ENCODE measurements at regions not wholly inside any gene's neighbourhood (a gene's known extent, or its start where the extent isn't known, plus 50 kb on each side); places are given as distances from the start of the nearest gene placed in this dataset.

DNA sequence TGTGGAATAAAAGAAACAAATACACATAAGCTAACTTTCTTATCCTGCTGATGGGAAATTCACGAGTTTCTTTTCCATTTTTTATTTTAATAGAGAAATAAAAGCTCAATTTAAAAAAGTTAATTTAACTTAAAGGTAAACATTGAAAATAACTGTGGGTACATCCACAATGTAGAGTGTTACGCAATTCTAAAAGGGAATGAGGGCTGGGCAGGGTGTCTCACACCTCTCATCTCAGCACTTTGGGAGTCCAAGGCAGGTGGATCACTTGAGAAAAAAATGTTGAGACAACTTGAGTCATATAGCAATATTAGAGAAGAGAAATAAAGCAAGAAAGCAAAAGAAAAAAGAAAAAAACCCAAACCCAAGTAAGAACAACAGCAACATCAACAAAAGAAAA is 207.0 kb downstream of the DIPK2A start:
- Histone ChIP-seq H3K9me3 (ENCODE audit: low read length) (no peaks in the 10 kb centered on the region), H3K4me1 (ENCODE audit: insufficient read depth, low read length) (no peaks in the 10 kb centered on the region), H3K27ac (ENCODE audit: low read depth, low read length) (no peak overlapping the region), H3K36me3 (ENCODE audit: insufficient read depth, low read length) (no peaks in the 10 kb centered on the region), H3K27me3 (ENCODE audit: insufficient read depth, low read length, poor library complexity, severe bottlenecking) (no peaks in the 10 kb centered on the region), H3K4me3 (ENCODE audit: low read length) (no peak overlapping the region)
- Mint-ChIP-seq H3K36me3 (no peaks in the 10 kb centered on the region), H3K4me3 (no peak overlapping the region), H3K27ac (no peak overlapping the region), H3K27me3 (peaks cover 0 to 4% of the 10 kb centered on the region in 2 donors), H3K9me3 (peaks cover 0 to 10% (median 0%) of the 10 kb centered on the region in 5 donors), H3K4me1 (no peaks in the 10 kb centered on the region)
- ChIA-PET CTCF (no interaction called here), POLR2A (no interaction called here)
- DNase-seq: no peak

DNA sequence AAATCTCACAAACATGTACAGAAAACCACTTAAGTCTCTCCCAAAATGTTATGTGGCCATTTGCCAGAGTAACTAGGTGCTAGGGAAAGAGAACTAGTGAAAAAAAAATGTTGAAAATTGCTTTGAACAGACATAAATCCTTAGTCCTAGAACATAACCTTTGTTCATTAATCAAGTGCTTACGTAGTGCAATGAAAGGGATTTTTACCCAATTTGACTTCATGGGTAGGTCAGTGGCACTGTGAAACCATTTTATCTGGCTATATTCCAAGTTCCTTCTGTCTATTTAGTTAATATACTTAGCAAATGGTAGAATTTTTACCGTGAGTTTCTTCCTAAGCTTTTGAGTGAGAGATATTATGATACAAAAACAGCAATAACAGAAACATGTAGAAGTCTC is 209.4 kb downstream of the DIPK2A start:
- Histone ChIP-seq H3K27me3 (ENCODE audit: insufficient read depth, low read length, poor library complexity, severe bottlenecking) (no peaks in the 10 kb centered on the region), H3K4me3 (ENCODE audit: low read length) (no peak overlapping the region), H3K36me3 (ENCODE audit: insufficient read depth, low read length) (no peaks in the 10 kb centered on the region), H3K9me3 (ENCODE audit: low read length) (no peaks in the 10 kb centered on the region), H3K27ac (ENCODE audit: low read depth, low read length) (no peak overlapping the region), H3K4me1 (ENCODE audit: insufficient read depth, low read length) (no peaks in the 10 kb centered on the region)
- Mint-ChIP-seq H3K9me3 (peaks cover 3 to 13% (median 7%) of the 10 kb centered on the region in 5 donors), H3K4me3 (no peak overlapping the region), H3K27me3 (peaks cover 0 to 6% of the 10 kb centered on the region in 2 donors), H3K36me3 (no peaks in the 10 kb centered on the region), H3K4me1 (no peaks in the 10 kb centered on the region), H3K27ac (no peak overlapping the region)
- ChIA-PET CTCF (no interaction called here), POLR2A (no interaction called here)
- DNase-seq: no peak

DNA sequence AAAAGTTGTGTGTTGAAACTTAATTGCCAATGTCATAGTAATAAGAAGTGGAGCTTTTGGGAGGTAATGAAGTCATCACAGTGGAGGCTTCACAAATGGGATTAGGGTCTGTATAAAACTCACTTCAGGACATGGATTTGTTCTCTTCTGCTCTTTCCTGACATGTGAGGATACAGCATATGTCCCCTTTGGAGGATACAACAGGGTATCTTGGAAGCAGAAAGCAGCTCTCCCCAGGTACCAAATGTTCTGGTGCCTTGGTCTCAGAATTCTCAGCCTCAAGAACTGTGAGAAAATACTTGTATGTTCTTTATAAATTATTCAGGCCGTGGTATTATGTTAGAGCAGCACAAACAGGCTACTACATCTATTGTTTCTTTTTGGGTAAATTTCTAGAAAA is 210.9 kb downstream of the DIPK2A start:
- Histone ChIP-seq H3K27ac (ENCODE audit: low read depth, low read length) (no peak overlapping the region), H3K36me3 (ENCODE audit: insufficient read depth, low read length) (no peaks in the 10 kb centered on the region), H3K9me3 (ENCODE audit: low read length) (no peaks in the 10 kb centered on the region), H3K27me3 (ENCODE audit: insufficient read depth, low read length, poor library complexity, severe bottlenecking) (no peaks in the 10 kb centered on the region), H3K4me1 (ENCODE audit: insufficient read depth, low read length) (no peaks in the 10 kb centered on the region), H3K4me3 (ENCODE audit: low read length) (no peak overlapping the region)
- Mint-ChIP-seq H3K9me3 (peaks cover 0 to 15% (median 4%) of the 10 kb centered on the region in 5 donors), H3K27ac (no peak overlapping the region), H3K36me3 (no peaks in the 10 kb centered on the region), H3K27me3 (peaks cover 0 to 6% of the 10 kb centered on the region in 2 donors), H3K4me1 (peaks cover 0 to under 1% (median 0%) of the 10 kb centered on the region in 3 donors), H3K4me3 (no peak overlapping the region)
- CTCF ChIA-PET: no interaction called here
- POLR2A ChIA-PET: no interaction called here
- no peak for DNase-seq

DNA sequence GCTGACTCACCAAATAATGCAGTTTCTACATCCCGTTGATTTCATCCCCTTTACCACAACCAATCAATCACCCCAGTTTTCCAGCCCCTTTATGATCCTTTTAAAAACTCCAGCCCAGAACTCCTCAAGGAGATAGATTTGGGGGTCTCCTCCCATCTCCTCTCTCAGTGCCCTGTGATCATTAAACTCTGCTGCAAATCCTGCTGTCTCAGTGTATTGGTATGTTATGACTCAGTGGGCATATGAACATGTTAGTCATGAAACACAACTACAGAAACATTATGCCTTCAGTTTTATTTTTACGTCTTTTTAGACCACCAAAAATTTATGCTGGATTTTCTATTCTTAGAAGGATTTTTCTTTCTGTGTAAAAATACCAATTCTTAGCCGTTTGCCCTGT is 213.7 kb downstream of the DIPK2A start:
- Mint-ChIP-seq H3K27me3 (peaks cover 0 to 2% of the 10 kb centered on the region in 2 donors), H3K27ac (no peak overlapping the region), H3K9me3 (peaks cover 2 to 15% (median 4%) of the 10 kb centered on the region in 5 donors), H3K4me3 (no peak overlapping the region), H3K4me1 (peaks cover 2 to 18% (median 10%) of the 10 kb centered on the region in 3 donors), H3K36me3 (no peaks in the 10 kb centered on the region)
- POLR2A ChIA-PET: no interaction called here
- Histone ChIP-seq H3K9me3 (ENCODE audit: low read length) (no peaks in the 10 kb centered on the region), H3K27me3 (ENCODE audit: insufficient read depth, low read length, poor library complexity, severe bottlenecking) (no peaks in the 10 kb centered on the region), H3K27ac (ENCODE audit: low read depth, low read length) (no peak overlapping the region), H3K36me3 (ENCODE audit: insufficient read depth, low read length) (no peaks in the 10 kb centered on the region), H3K4me3 (ENCODE audit: low read length) (no peak overlapping the region), H3K4me1 (ENCODE audit: insufficient read depth, low read length) (no peaks in the 10 kb centered on the region)
- DNase-seq: no peak
- CTCF ChIA-PET: no interaction called here

DNA sequence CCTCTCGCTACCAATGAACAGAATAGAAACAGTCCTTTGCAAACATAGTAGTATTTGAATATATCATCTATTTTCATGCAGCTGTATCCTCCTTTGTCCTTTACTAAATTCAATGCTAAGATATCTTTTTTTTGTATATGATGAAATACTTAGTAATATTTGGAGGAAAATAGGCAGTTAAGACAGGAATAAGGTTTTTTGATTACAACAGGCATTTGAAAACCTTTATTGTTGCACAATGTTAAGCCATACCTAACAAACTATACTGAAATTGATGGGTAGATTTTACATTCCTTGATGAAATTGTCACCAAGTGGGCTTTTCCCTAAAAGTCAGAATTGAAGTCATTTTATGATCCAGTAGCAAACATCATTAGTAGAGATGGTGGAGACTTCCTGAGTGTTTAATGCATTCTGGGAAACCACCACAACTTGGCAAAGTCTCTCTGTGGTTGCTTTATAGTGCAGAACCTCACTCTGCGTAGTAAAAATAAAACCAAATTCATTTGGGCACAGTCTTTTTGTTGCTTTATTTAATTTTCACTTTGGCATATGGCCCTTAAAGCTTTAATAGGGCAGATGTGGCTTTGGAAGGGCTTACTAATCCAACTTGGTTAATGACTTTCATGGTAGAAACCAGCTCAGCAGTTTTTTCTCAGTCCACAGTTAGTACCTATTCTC is 216.0 kb downstream of the DIPK2A start:
- H3K4me3 ChIP-seq (ENCODE audit: low read length): no peak overlapping the region
- POLR2A ChIA-PET: no interaction called here
- peaks cover 3 to 15% (median 12%) of the 10 kb centered on the region in 5 donors for H3K9me3 Mint-ChIP-seq
- H3K4me3 Mint-ChIP-seq: no peak overlapping the region
- CTCF ChIA-PET: no interaction called here
- no peaks in the 10 kb centered on the region for H3K27me3 ChIP-seq (ENCODE audit: insufficient read depth, low read length, poor library complexity, severe bottlenecking)
- no peaks in the 10 kb centered on the region for H3K9me3 ChIP-seq (ENCODE audit: low read length)
- H3K36me3 Mint-ChIP-seq: no peaks in the 10 kb centered on the region
- no peak for DNase-seq
- H3K4me1 Mint-ChIP-seq: peaks cover 2 to 18% (median 10%) of the 10 kb centered on the region in 3 donors
- no peaks in the 10 kb centered on the region for H3K4me1 ChIP-seq (ENCODE audit: insufficient read depth, low read length)
- no peaks in the 10 kb centered on the region for H3K36me3 ChIP-seq (ENCODE audit: insufficient read depth, low read length)
- peaks cover 0 to 2% of the 10 kb centered on the region in 2 donors for H3K27me3 Mint-ChIP-seq
- no peak overlapping the region for H3K27ac ChIP-seq (ENCODE audit: low read depth, low read length)
- H3K27ac Mint-ChIP-seq: no peak overlapping the region

DNA sequence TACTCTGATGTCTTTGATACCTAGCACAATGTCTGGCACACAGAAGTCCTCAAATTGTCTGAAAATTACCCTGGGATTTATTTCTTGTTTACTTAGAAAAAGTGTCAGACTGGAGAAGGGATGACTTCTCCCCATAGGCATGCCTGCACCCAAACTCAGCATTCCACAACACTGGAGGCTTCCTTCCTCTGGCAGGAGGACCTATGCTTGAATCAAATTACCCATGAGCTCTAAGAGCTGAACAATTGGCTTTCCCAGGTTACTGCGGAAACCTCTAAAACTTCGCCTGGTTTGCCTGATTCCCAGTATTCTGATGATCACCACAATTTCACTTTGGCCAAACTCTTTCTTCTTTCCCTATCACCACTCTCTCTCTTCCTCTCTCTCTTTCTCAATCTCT is 217.4 kb downstream of the DIPK2A start:
- H3K27ac Mint-ChIP-seq: no peak overlapping the region
- no peaks in the 10 kb centered on the region for H3K27me3 ChIP-seq (ENCODE audit: insufficient read depth, low read length, poor library complexity, severe bottlenecking)
- H3K4me3 ChIP-seq (ENCODE audit: low read length): no peak overlapping the region
- H3K4me1 Mint-ChIP-seq: peaks cover 2 to 18% (median 10%) of the 10 kb centered on the region in 3 donors
- no peak for DNase-seq
- no peaks in the 10 kb centered on the region for H3K4me1 ChIP-seq (ENCODE audit: insufficient read depth, low read length)
- peaks cover 0 to 2% of the 10 kb centered on the region in 2 donors for H3K27me3 Mint-ChIP-seq
- no peak overlapping the region for H3K27ac ChIP-seq (ENCODE audit: low read depth, low read length)
- H3K36me3 ChIP-seq (ENCODE audit: insufficient read depth, low read length): no peaks in the 10 kb centered on the region
- H3K9me3 ChIP-seq (ENCODE audit: low read length): no peaks in the 10 kb centered on the region
- no peak overlapping the region for H3K4me3 Mint-ChIP-seq
- H3K9me3 Mint-ChIP-seq: peaks cover 10 to 27% (median 18%) of the 10 kb centered on the region in 5 donors
- ChIA-PET POLR2A (no interaction called here), CTCF (no interaction called here)
- no peaks in the 10 kb centered on the region for H3K36me3 Mint-ChIP-seq

DNA sequence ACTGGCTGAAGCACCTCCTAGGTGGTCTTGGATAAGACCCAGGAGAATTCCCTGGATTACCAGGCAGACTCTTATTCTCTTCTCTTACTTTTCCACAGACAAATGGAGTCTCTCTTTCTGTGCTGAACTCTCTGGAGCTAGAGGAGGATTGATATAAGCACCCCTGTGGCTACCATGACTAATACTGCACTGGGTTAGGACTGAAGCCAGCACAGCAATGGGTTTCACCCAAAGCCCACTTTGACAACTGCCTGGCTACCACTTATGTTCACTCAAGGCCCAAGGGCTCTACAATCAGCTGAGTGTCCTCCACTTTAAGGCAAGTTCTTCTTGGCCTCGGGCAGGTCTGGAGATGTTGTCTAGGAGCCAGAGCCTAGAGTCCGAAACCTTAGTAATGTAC is 225.5 kb downstream of the DIPK2A start:
- CTCF ChIA-PET: no interaction called here
- peaks cover 18 to 41% (median 25%) of the 10 kb centered on the region in 5 donors for H3K9me3 Mint-ChIP-seq

DNA sequence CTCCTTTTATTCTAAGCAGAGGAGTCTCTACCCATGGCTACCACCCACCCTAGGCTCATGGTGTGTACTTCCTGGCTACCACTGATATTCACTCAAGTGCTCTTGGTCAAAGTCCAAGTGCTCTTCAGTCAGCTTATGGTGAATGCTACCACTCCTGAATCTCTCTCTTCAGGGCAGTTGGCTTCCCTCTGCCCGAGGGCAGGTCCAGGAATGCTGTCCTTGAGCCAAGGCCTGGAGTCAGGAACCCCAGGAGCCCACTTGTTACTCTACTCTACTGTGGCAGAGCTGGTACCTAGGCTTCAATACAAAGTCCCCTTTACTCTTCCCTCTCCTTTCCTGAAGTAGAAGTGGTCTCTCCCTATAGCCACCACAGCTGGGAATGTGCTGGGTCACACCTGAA is 226.0 kb downstream of the DIPK2A start:
- no peaks in the 10 kb centered on the region for H3K9me3 ChIP-seq (ENCODE audit: low read length)
- CTCF ChIA-PET: no interaction called here
- H3K27ac Mint-ChIP-seq: peak overlapping the region in 1 of 8 donors; percentile 84
- H3K36me3 ChIP-seq (ENCODE audit: insufficient read depth, low read length): no peaks in the 10 kb centered on the region
- no peaks in the 10 kb centered on the region for H3K4me1 ChIP-seq (ENCODE audit: insufficient read depth, low read length)
- POLR2A ChIA-PET: no interaction called here
- peaks cover 0 to 4% of the 10 kb centered on the region in 2 donors for H3K27me3 Mint-ChIP-seq
- H3K4me3 Mint-ChIP-seq: no peak overlapping the region
- DNase-seq: no peak
- peaks cover 0 to 1% (median 0%) of the 10 kb centered on the region in 3 donors for H3K36me3 Mint-ChIP-seq
- no peaks in the 10 kb centered on the region for H3K27me3 ChIP-seq (ENCODE audit: insufficient read depth, low read length, poor library complexity, severe bottlenecking)
- no peak overlapping the region for H3K4me3 ChIP-seq (ENCODE audit: low read length)
- no peak overlapping the region for H3K27ac ChIP-seq (ENCODE audit: low read depth, low read length)
- peaks cover 0 to 6% (median 0%) of the 10 kb centered on the region in 3 donors for H3K4me1 Mint-ChIP-seq
- H3K9me3 Mint-ChIP-seq: peaks cover 18 to 40% (median 25%) of the 10 kb centered on the region in 5 donors

More for the DNA sequence above, 225.5 kb downstream of the DIPK2A start:
- H3K4me3 Mint-ChIP-seq: no peak overlapping the region
- no peak for DNase-seq
- H3K9me3 ChIP-seq (ENCODE audit: low read length): no peaks in the 10 kb centered on the region
- POLR2A ChIA-PET: no interaction called here
- no peak overlapping the region for H3K27ac ChIP-seq (ENCODE audit: low read depth, low read length)
- peaks cover 0 to 1% (median 0%) of the 10 kb centered on the region in 3 donors for H3K36me3 Mint-ChIP-seq
- H3K27me3 ChIP-seq (ENCODE audit: insufficient read depth, low read length, poor library complexity, severe bottlenecking): no peaks in the 10 kb centered on the region
- H3K4me1 ChIP-seq (ENCODE audit: insufficient read depth, low read length): no peaks in the 10 kb centered on the region
- peak overlapping the region in 1 of 8 donors; percentile 23 for H3K27ac Mint-ChIP-seq
- no peak overlapping the region for H3K4me3 ChIP-seq (ENCODE audit: low read length)
- H3K4me1 Mint-ChIP-seq: peaks cover 0 to 6% (median 0%) of the 10 kb centered on the region in 3 donors
- no peaks in the 10 kb centered on the region for H3K36me3 ChIP-seq (ENCODE audit: insufficient read depth, low read length)
- peaks cover 0 to 4% of the 10 kb centered on the region in 2 donors for H3K27me3 Mint-ChIP-seq

All from CD8-positive, alpha-beta memory T cell (primary cell).